ENCODE measurements at regions not wholly inside any gene's neighbourhood (a gene's known extent, or its start where the extent isn't known, plus 50 kb on each side); places are given as distances from the start of the nearest gene placed in this dataset.
A peak's percentile ranks its signal among the peaks of the same experiment; 100 is the strongest.

- DNase-seq = no peak
Observed at GRCh38 chr7:11294218-11294617, 320.5 kb downstream of the PHF14 start.

GRCh38 chr7:11294965-11295364 is 321.3 kb downstream of the PHF14 start:
- no peak for DNase-seq

DNA sequence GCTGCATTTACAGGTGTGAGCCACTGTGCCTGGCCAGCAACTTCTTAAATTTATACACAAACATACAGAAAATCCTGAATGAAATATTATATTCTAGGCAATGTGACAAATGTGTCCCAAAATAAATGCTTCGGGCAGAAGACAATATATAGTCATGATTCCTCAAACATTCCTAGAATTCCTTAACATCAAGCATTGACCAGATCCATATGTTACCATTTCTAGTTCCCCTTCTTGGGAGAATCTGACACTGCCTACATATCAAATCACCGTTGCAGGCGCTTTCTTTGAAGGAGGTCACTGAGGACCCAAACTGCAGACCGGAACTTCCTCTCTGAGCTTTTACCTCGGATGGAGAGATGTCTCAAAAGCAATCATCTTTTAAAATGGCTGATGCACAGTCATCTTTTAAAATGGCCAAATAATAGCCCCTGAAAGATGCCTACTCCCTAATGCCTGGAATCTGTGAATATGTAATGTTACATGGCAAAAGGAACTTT is 323.5 kb downstream of the PHF14 start:
- DNase-seq = no peak

- no peak for DNase-seq
Observed at GRCh38 chr7:11297764-11298163, 324.1 kb downstream of the PHF14 start.

GRCh38 chr7:11298220-11298619 is 324.5 kb downstream of the PHF14 start:
- DNase-seq = no peak

DNA sequence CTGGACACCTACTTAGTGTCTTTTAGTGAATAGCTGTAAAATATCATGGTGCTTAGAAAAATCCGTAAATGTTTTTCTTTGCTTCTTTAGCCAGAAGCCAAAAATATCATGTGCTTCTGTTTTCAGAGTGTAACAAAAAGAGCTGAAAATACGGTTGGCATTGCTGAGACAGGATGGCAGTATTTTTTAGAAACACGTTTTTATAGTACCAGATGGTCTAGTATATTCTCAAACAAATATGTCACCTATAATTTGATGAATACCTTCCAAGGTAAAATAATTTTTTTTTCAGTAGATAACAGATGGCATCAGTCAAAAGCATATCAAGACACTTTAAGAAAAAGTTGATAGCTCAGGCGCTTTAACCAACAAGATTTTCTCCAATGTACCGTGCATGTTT is 326.6 kb downstream of the PHF14 start:
- DNase-seq = no peak

DNA sequence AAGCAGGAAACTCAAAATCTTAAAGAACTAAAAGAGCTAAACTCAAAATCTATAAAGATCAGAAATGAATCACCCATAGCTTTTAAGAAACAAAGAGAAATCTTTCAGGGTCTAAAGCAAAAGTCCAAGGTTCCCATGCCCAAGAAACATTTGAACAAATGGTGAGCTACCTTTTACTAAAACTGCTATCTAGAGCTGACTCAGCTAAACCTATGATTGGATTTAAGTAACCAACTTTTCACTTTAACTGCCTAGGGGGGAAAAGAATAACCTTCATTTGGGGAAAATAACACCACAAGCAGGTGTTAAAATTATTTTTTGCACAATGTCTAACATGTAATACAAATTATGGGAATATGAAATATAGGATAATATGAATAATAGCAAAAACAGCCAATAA is 328.4 kb downstream of the PHF14 start:
- DNase-seq = no peak

- DNase-seq = peak; percentile 3
Observed at GRCh38 chr7:11313801-11314200, 340.1 kb downstream of the PHF14 start.

DNA sequence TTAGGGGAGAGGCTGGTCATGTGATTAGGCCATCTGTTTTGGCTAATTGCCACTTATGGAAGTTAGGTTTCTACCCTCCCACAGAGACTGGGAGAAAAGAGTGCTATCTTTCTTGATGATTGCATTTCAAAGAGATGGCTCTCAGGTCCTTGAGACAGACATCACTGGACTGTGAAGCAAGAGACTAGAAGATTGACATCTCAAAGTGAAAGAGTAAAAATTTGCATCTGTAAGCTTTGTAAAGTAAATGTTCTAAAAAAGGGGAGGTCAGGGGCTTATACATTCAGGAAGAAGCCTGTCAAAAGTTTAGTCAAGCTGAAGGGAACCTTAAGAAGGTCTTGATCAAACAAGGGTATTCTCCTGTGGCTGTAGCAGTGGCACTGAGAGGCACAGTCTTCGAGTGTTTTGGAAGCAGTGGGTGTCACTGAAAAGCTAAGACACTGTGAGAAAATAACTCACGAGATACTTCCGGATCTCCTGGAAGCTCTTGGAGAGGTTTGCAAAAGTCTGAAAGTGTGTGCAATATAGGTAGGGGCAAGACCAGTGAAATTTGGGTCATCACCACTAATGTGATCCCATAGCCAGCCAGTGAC is 342.1 kb downstream of the PHF14 start:
- DNase-seq = no peak

- DNase-seq = no peak
Observed at GRCh38 chr7:11317766-11318165, 344.1 kb downstream of the PHF14 start.

DNA sequence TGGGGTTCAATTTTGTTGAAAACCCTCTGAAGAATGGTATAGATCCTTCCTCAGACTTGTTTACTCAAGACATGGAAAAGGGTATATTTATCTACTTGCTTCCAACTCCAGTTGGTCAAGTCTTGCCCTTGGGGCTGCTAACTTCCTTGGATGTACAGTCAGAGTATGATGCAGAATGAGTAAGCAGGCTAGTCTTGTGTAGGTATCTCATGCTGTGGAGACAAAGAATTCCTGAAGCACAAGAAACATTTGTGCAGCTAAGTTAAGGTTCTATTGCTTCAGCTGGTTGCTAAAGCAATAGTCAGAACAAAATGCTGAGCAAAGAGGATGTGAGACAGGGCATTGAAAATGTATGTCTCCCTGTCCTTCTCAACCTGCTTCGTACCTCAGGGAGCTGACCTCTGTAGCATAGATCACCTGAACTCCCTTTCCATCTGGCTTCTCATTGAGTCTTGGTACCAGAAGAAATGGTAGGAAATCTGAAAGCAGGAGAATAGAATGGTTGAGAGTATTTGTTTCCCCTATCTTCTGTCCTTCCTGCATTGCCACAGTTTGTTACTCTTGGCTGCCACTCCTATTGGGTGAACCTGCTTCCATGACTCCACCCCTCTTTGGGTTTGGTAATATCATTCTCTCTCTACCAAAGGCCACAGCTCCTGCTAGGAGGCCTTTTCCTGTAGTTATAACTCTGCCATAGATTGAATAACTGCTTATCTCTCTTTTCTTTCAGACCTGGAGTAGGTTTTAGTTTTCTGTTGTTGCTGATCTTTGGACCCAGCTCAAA is 346.0 kb downstream of the PHF14 start:
- no peak for DNase-seq
